Natural killer cell treated with Interleukin-12 subunit alpha and Interleukin-12 subunit beta and Interleukin-15 and Interleukin-18, amount 100 ng/mL, for 72 hours (primary cell): ENCODE measurements at regions not wholly inside any gene's neighbourhood (a gene's known extent, or its start where the extent isn't known, plus 50 kb on each side); places are given as distances from the start of the nearest gene placed in this dataset.

ENCODE experiments used
- ATAC-seq, 2 donors: fragments of 150-1000 bp; cut with Tn5 transposase in 1 of 2; sonication (Bioruptor Pico), chemical (Tn5 transposase) in 1 of 2; 2 replicates each; pipeline ENCODE4 v1.10.0; 2021
- DNase-seq: peaks from one replicate; pipeline ENCODE4 v3.0.0; 2022; ENCODE audit warnings: low spot score
- H3K27ac Mint-ChIP-seq, 2 donors: 1 replicate in 1 of 2; 2 replicates in 1 of 2; pipeline ENCODE4 v1.8.0; 2022; ENCODE audit warnings: mixed read lengths in 2 of 2, mild to moderate bottlenecking in 1 of 2, moderate library complexity in 1 of 2
- H3K27me3 Mint-ChIP-seq, 2 donors: 1 replicate in 1 of 2; 2 replicates in 1 of 2; pipeline ENCODE4 v1.8.0; 2022; ENCODE audit warnings: mixed read lengths in 2 of 2
- H3K36me3 Mint-ChIP-seq: one replicate; pipeline ENCODE4 v1.8.0; 2022; ENCODE audit warnings: mixed read lengths
- H3K4me1 Mint-ChIP-seq, 2 donors: 1 replicate in 1 of 2; 2 replicates in 1 of 2; pipeline ENCODE4 v1.8.0; 2022; ENCODE audit warnings: low read depth in 2 of 2, mixed read lengths in 2 of 2, mild to moderate bottlenecking in 1 of 2
- H3K4me3 Mint-ChIP-seq: one replicate; pipeline ENCODE4 v1.8.0; 2022; ENCODE audit warnings: mixed read lengths
- H3K9me3 Mint-ChIP-seq: 2 replicates; pipeline ENCODE4 v1.8.0; 2022; ENCODE audit warnings: mixed read lengths

GRCh38 chr22:47796128-47796908 is 1033.9 kb downstream of the TBC1D22A start:
- H3K4me1 Mint-ChIP-seq: no peaks in the 10 kb centered on the region
- peak in 1 of 2 donors; percentile 16 for ATAC-seq
- no peak for DNase-seq
- H3K9me3 Mint-ChIP-seq: no peaks in the 10 kb centered on the region
- H3K27me3 Mint-ChIP-seq: peaks cover 14 to 26% of the 10 kb centered on the region in 2 donors
- no peak overlapping the region for H3K27ac Mint-ChIP-seq
- no peaks in the 10 kb centered on the region for H3K36me3 Mint-ChIP-seq
- H3K4me3 Mint-ChIP-seq: no peak overlapping the region

- DNase-seq (no peak), ATAC-seq (peak; percentile 17 to 38)
- H3K4me3 Mint-ChIP-seq: no peak overlapping the region
- H3K4me1 Mint-ChIP-seq: no peaks in the 10 kb centered on the region
- no peaks in the 10 kb centered on the region for H3K36me3 Mint-ChIP-seq
- no peaks in the 10 kb centered on the region for H3K9me3 Mint-ChIP-seq
- H3K27me3 Mint-ChIP-seq: peaks cover 14 to 28% of the 10 kb centered on the region in 2 donors
- no peak overlapping the region for H3K27ac Mint-ChIP-seq
These were observed 1033.2 kb downstream of the TBC1D22A start for GRCh38 chr22:47795477-47796127.

- Mint-ChIP-seq H3K27me3 (peaks cover 15 to 31% of the 10 kb centered on the region in 2 donors), H3K27ac (no peak overlapping the region), H3K4me1 (no peaks in the 10 kb centered on the region), H3K9me3 (no peaks in the 10 kb centered on the region), H3K4me3 (no peak overlapping the region), H3K36me3 (no peaks in the 10 kb centered on the region)
- ATAC-seq: peak in 1 of 2 donors; percentile 11
- no peak for DNase-seq
These were observed 1032.4 kb downstream of the TBC1D22A start for GRCh38 chr22:47794851-47795250.

- Mint-ChIP-seq H3K9me3 (no peaks in the 10 kb centered on the region), H3K27me3 (peaks cover 15 to 30% of the 10 kb centered on the region in 2 donors), H3K36me3 (no peaks in the 10 kb centered on the region), H3K4me3 (no peak overlapping the region), H3K27ac (no peak overlapping the region), H3K4me1 (no peaks in the 10 kb centered on the region)
- DNase-seq (no peak), ATAC-seq (no peak)
These were observed 1031.1 kb downstream of the TBC1D22A start for GRCh38 chr22:47793304-47794101.

GRCh38 chr22:47789171-47789570 is 1026.7 kb downstream of the TBC1D22A start:
- Mint-ChIP-seq H3K36me3 (no peaks in the 10 kb centered on the region), H3K4me3 (no peak overlapping the region), H3K27me3 (peaks cover 19 to 32% of the 10 kb centered on the region in 2 donors), H3K9me3 (no peaks in the 10 kb centered on the region), H3K27ac (no peak overlapping the region), H3K4me1 (no peaks in the 10 kb centered on the region)
- no peak for ATAC-seq
- no peak for DNase-seq

- Mint-ChIP-seq H3K9me3 (no peaks in the 10 kb centered on the region), H3K4me3 (no peak overlapping the region), H3K36me3 (no peaks in the 10 kb centered on the region), H3K27me3 (peaks cover 19 to 32% of the 10 kb centered on the region in 2 donors), H3K4me1 (no peaks in the 10 kb centered on the region), H3K27ac (no peak overlapping the region)
- no peak for ATAC-seq
- no peak for DNase-seq
These were observed 1026.0 kb downstream of the TBC1D22A start for GRCh38 chr22:47788461-47788860.

GRCh38 chr22:47787501-47788227 is 1025.2 kb downstream of the TBC1D22A start:
- no peaks in the 10 kb centered on the region for H3K9me3 Mint-ChIP-seq
- H3K4me3 Mint-ChIP-seq: no peak overlapping the region
- no peak overlapping the region for H3K27ac Mint-ChIP-seq
- peaks cover 19 to 32% of the 10 kb centered on the region in 2 donors for H3K27me3 Mint-ChIP-seq
- no peaks in the 10 kb centered on the region for H3K4me1 Mint-ChIP-seq
- no peak for ATAC-seq
- no peaks in the 10 kb centered on the region for H3K36me3 Mint-ChIP-seq
- DNase-seq: no peak

GRCh38 chr22:47786650-47787290 is 1024.3 kb downstream of the TBC1D22A start:
- DNase-seq (no peak), ATAC-seq (no peak)
- no peaks in the 10 kb centered on the region for H3K4me1 Mint-ChIP-seq

GRCh38 chr22:47784991-47785390 is 1022.5 kb downstream of the TBC1D22A start:
- Mint-ChIP-seq H3K4me1 (no peaks in the 10 kb centered on the region), H3K4me3 (no peak overlapping the region), H3K27ac (no peak overlapping the region), H3K9me3 (no peaks in the 10 kb centered on the region), H3K36me3 (no peaks in the 10 kb centered on the region), H3K27me3 (peaks cover 19 to 24% of the 10 kb centered on the region in 2 donors)
- no peak for ATAC-seq
- no peak for DNase-seq

More at GRCh38 chr22:47786650-47787290, 1024.3 kb downstream of the TBC1D22A start:
- no peaks in the 10 kb centered on the region for H3K36me3 Mint-ChIP-seq
- peaks cover 19 to 32% of the 10 kb centered on the region in 2 donors for H3K27me3 Mint-ChIP-seq
- no peak overlapping the region for H3K27ac Mint-ChIP-seq
- no peak overlapping the region for H3K4me3 Mint-ChIP-seq
- H3K9me3 Mint-ChIP-seq: no peaks in the 10 kb centered on the region

- H3K4me1 Mint-ChIP-seq: no peaks in the 10 kb centered on the region
- H3K4me3 Mint-ChIP-seq: no peak overlapping the region
- H3K27me3 Mint-ChIP-seq: peaks cover 15 to 19% of the 10 kb centered on the region in 2 donors
- no peak for DNase-seq
- no peaks in the 10 kb centered on the region for H3K9me3 Mint-ChIP-seq
- no peak for ATAC-seq
- no peak overlapping the region for H3K27ac Mint-ChIP-seq
- H3K36me3 Mint-ChIP-seq: no peaks in the 10 kb centered on the region
These were observed 1022.0 kb downstream of the TBC1D22A start for GRCh38 chr22:47784367-47784983.

- DNase-seq: no peak
- Mint-ChIP-seq H3K27ac (no peak overlapping the region), H3K27me3 (peaks cover 10 to 12% of the 10 kb centered on the region in 2 donors), H3K4me3 (no peak overlapping the region), H3K36me3 (no peaks in the 10 kb centered on the region), H3K4me1 (no peaks in the 10 kb centered on the region), H3K9me3 (no peaks in the 10 kb centered on the region)
- ATAC-seq: no peak
These were observed 1021.2 kb downstream of the TBC1D22A start for GRCh38 chr22:47783433-47784366.
